H1 (cell line): ENCODE measurements at regions not wholly inside any gene's neighbourhood (a gene's known extent, or its start where the extent isn't known, plus 50 kb on each side); places are given as distances from the start of the nearest gene placed in this dataset.

ENCODE experiments used
- CTCF ChIA-PET: fragments of 300-600 bp; sonication (Branson Sonifier 250); formaldehyde crosslinking; loops from one replicate; lab custom pipeline; 2021; ENCODE audit not compliant: partially characterized antibody; lab: Charles Lee
- POLR2A ChIA-PET: fragments of 300-600 bp; sonication (Branson Sonifier 250); formaldehyde crosslinking; loops from one replicate; lab custom pipeline; 2021; ENCODE audit warnings: inconsistent platforms; ENCODE audit not compliant: partially characterized antibody; lab: Charles Lee
- DNase-seq, 2 experiments: peaks; one replicate each; pipeline versions ENCODE4 v3.0.0 to v3.0.0-alpha.2; 2010 to 2022; ENCODE audit warnings: low spot score in 2 of 2, low read depth in 1 of 2, mixed read lengths in 1 of 2
- FAIRE-seq: peaks from 2 replicates; lab custom pipeline; 2011; peaks lifted over from hg19 to GRCh38; lab: Jason Lieb, UNC
- H2AFZ ChIP-seq: 2 replicates; pipeline ENCODE4 v1.8.1; 2012; ENCODE audit warnings: low read length, inconsistent platforms
- H2AK5ac ChIP-seq: 2 replicates; pipeline ENCODE4 v1.6.1; 2013; ENCODE audit warnings: low read depth, low read length
- H2BK120ac ChIP-seq: replicated peaks from 2 replicates; pipeline ENCODE3; 2013; ENCODE audit warnings: low read depth, low read length, inconsistent platforms
- H2BK12ac ChIP-seq: 2 replicates; pipeline ENCODE4 v1.6.1; 2013; ENCODE audit warnings: low read depth, low read length
- H2BK15ac ChIP-seq: 2 replicates; pipeline ENCODE4 v1.6.1; 2013; ENCODE audit warnings: low read length
- H2BK20ac ChIP-seq: 2 replicates; pipeline ENCODE4 v1.6.1; 2013; ENCODE audit warnings: low read length
- H2BK5ac ChIP-seq: 2 replicates; pipeline ENCODE4 v1.6.1; 2013; ENCODE audit warnings: low read depth, low read length
- H3K14ac ChIP-seq: 2 replicates; pipeline ENCODE4 v1.6.1; 2013; ENCODE audit warnings: inconsistent platforms; ENCODE audit not compliant: insufficient read length
- H3K18ac ChIP-seq: 2 replicates; pipeline ENCODE4 v1.6.1; 2013; ENCODE audit warnings: low read length; ENCODE audit errors: extremely low read depth
- H3K23ac ChIP-seq: 2 replicates; pipeline ENCODE4 v1.6.1; 2013; ENCODE audit warnings: inconsistent platforms; ENCODE audit not compliant: insufficient read length
- H3K23me2 ChIP-seq: 2 replicates; pipeline ENCODE4 v1.6.1; 2013; ENCODE audit warnings: low read depth, low read length
- H3K27ac ChIP-seq: 2 replicates; pipeline ENCODE4 v1.6.1; 2011; ENCODE audit warnings: low read depth, low read length, inconsistent platforms
- H3K27me3 ChIP-seq, 4 experiments: replicated peaks in 1 of 4; 1 replicate in 1 of 4; 2 replicates in 3 of 4; pipeline versions ENCODE4 v1.6.1 to v1.8.1; 2011 to 2013; ENCODE audit warnings: low read length in 3 of 4, mild to moderate bottlenecking in 3 of 4, inconsistent platforms in 2 of 4, mixed read lengths in 2 of 4, moderate library complexity in 1 of 4; ENCODE audit not compliant: control insufficient read depth in 3 of 4, insufficient read depth in 3 of 4; ENCODE audit errors: extremely low read depth in 1 of 4
- H3K36me3 ChIP-seq, 4 experiments: 2 replicates each; pipeline versions ENCODE4 v1.6.1 to v1.8.1; 2011 to 2013; ENCODE audit warnings: mild to moderate bottlenecking in 4 of 4, low read length in 3 of 4, moderate library complexity in 2 of 4, control low read depth in 1 of 4, inconsistent platforms in 1 of 4; ENCODE audit not compliant: insufficient read depth in 4 of 4, control insufficient read depth in 2 of 4
- H3K4ac ChIP-seq: replicated peaks from 2 replicates; pipeline ENCODE3; 2013; ENCODE audit warnings: low read length, low read depth, mixed read lengths, inconsistent platforms; ENCODE audit not compliant: insufficient read length
- H3K4me1 ChIP-seq, 4 experiments: replicated peaks in 1 of 4; 1 replicate in 1 of 4; 2 replicates in 3 of 4; pipeline versions ENCODE4 v1.6.1 to v1.8.1; 2011 to 2013; ENCODE audit warnings: low read length in 3 of 4, inconsistent platforms in 2 of 4, mixed read lengths in 1 of 4; ENCODE audit not compliant: insufficient read depth in 4 of 4, control insufficient read depth in 3 of 4
- H3K4me2 ChIP-seq, 2 experiments: 2 replicates each; pipeline versions ENCODE4 v1.6.1 to v1.8.1; 2011 to 2013; ENCODE audit warnings: low read depth in 2 of 2, low read length in 2 of 2, control low read depth in 1 of 2, inconsistent platforms in 1 of 2, mild to moderate bottlenecking in 1 of 2; ENCODE audit not compliant: insufficient read depth in 1 of 2
- H3K4me3 ChIP-seq, 4 experiments: fragments of 200-600, 300-600 bp in 1 of 4; sonication (generic), shearing (Covaris generic), sonication (Bioruptor Twin) in 1 of 4; 2 replicates each; pipeline versions ENCODE4 v1.5.1 to v1.8.1; 2011 to 2016; ENCODE audit warnings: low read length in 4 of 4, low read depth in 3 of 4, control low read depth in 2 of 4, inconsistent platforms in 2 of 4, mild to moderate bottlenecking in 2 of 4, mixed read lengths in 1 of 4, moderate library complexity in 1 of 4; ENCODE audit not compliant: insufficient read depth in 2 of 4; ENCODE audit errors: extremely low read depth in 1 of 4
- H3K56ac ChIP-seq: replicated peaks from 2 replicates; pipeline ENCODE3; 2013; ENCODE audit warnings: low read depth, mild to moderate bottlenecking, mixed read lengths, low read length, inconsistent platforms; ENCODE audit not compliant: insufficient read length
- H3K79me1 ChIP-seq: 2 replicates; pipeline ENCODE4 v1.6.1; 2013; ENCODE audit warnings: low read depth, low read length, control low read depth
- H3K79me2 ChIP-seq, 2 experiments: 2 replicates each; pipeline versions ENCODE4 v1.6.1 to v1.8.1; 2012 to 2013; ENCODE audit warnings: low read length in 2 of 2, mild to moderate bottlenecking in 2 of 2, inconsistent platforms in 1 of 2; ENCODE audit not compliant: insufficient read depth in 2 of 2, control insufficient read depth in 1 of 2
- H3K9ac ChIP-seq, 4 experiments: replicated peaks in 1 of 4; 1 replicate in 1 of 4; 2 replicates in 3 of 4; pipeline versions ENCODE4 v1.6.1 to v1.8.1; 2011 to 2013; ENCODE audit warnings: low read depth in 3 of 4, low read length in 3 of 4, control low read depth in 2 of 4, mild to moderate bottlenecking in 2 of 4, moderate library complexity in 2 of 4, inconsistent platforms in 1 of 4; ENCODE audit errors: extremely low read depth in 1 of 4
- H3K9me3 ChIP-seq, 2 experiments: 2 replicates each; pipeline versions ENCODE4 v1.6.1 to v1.8.1; 2012 to 2013; ENCODE audit warnings: mild to moderate bottlenecking in 2 of 2, moderate library complexity in 2 of 2, control low read depth in 1 of 2, inconsistent platforms in 1 of 2, low read depth in 1 of 2, low read length in 1 of 2, mixed read lengths in 1 of 2; ENCODE audit not compliant: insufficient read depth in 2 of 2
- H4K20me1 ChIP-seq, 2 experiments: replicated peaks in 1 of 2; 2 replicates each; pipeline versions ENCODE3 to v1.8.1; 2011 to 2013; ENCODE audit warnings: inconsistent platforms in 2 of 2, low read length in 2 of 2, mild to moderate bottlenecking in 1 of 2; ENCODE audit not compliant: insufficient read depth in 2 of 2, control insufficient read depth in 1 of 2
- H4K5ac ChIP-seq: 2 replicates; pipeline ENCODE4 v1.6.1; 2013; ENCODE audit warnings: low read length, low read depth, mixed read lengths, inconsistent platforms; ENCODE audit not compliant: insufficient read length
- H4K8ac ChIP-seq: 2 replicates; pipeline ENCODE4 v1.8.0; 2013; ENCODE audit warnings: mild to moderate bottlenecking, moderate library complexity, low read length, inconsistent platforms; ENCODE audit not compliant: insufficient read depth; ENCODE audit errors: extremely low read depth
- H4K91ac ChIP-seq: replicated peaks from 2 replicates; pipeline ENCODE3; 2013; ENCODE audit warnings: low read length, mixed read lengths, inconsistent platforms; ENCODE audit not compliant: insufficient read length
- BACH1 ChIP-seq: IDR thresholded peaks from 2 replicates; pipeline ENCODE4 v1.6.1; 2012; ENCODE audit warnings: low read length, improper control_type of control experiment
- CHD2 ChIP-seq: IDR thresholded peaks from 2 replicates; pipeline ENCODE4 v1.6.1; 2012; ENCODE audit warnings: low read length, improper control_type of control experiment
- CREB1 ChIP-seq: IDR thresholded peaks from 2 replicates; pipeline ENCODE4 v1.6.1; 2012; ENCODE audit warnings: inconsistent platforms
- HDAC2 ChIP-seq, 2 experiments: fragments of 300-600 bp in 1 of 2; sonication (generic) in 1 of 2; IDR thresholded peaks; 2 replicates each; pipeline ENCODE4 v1.6.1; 2011 to 2012; ENCODE audit warnings: low read depth in 2 of 2, low read length in 2 of 2, mild to moderate bottlenecking in 2 of 2, moderate library complexity in 2 of 2, borderline replicate concordance in 1 of 2, inconsistent platforms in 1 of 2
- TAF1 ChIP-seq: IDR thresholded peaks from 2 replicates; pipeline ENCODE4 v1.6.1; 2011; ENCODE audit warnings: mild to moderate bottlenecking, low read depth, low read length
- WGBS, 2 experiments: shearing (Covaris generic) in 1 of 2; methylation state at CpG; one replicate each; pipeline versions ENCODE4 v1.1.6 to v1.1.7; 2013 to 2015; ENCODE audit warnings: low lambda C conversion rate in 2 of 2, mixed read lengths in 2 of 2, inconsistent platforms in 1 of 2, low coverage in 1 of 2, missing lambda C conversion rate in 1 of 2; ENCODE audit not compliant: insufficient replicate concordance in 2 of 2, insufficient coverage in 1 of 2, insufficient read length in 1 of 2; ENCODE audit errors: extremely low coverage in 1 of 2, missing lambda C conversion rate in 1 of 2; 5-methylcytosine and 5-hydroxymethylcytosine counted together

DNA sequence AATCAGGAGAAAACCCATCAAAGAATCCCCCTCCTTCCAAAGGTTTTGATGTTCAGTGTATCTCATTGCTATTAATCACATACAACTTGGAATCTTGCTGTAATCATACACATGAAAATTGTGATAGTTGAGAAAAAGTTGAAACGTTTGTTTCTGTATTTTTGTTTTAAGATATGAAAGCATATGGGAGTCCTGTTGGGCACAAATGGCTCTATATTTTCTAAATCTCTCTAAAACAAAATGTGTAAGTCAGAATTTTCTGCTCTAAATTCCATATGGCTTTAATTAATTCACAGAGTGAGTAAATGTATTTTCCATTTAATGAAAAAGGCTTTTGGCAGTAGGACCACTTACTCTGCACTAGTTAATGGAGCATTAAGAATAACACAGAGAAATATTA lies 140.2 kb downstream of the MOSPD2 start:
- Histone ChIP-seq H2BK12ac (no peak overlapping the region), H2BK20ac (no peak overlapping the region), H3K9ac (no peak overlapping the region), H3K27me3 (no peaks in the 10 kb centered on the region), H3K4me3 (no peak overlapping the region), H3K4ac (no peak overlapping the region), H3K23ac (no peak overlapping the region), H4K8ac (no peak overlapping the region), H4K20me1 (no peaks in the 10 kb centered on the region), H3K36me3 (no peaks in the 10 kb centered on the region), H3K4me2 (no peak overlapping the region), H4K5ac (no peak overlapping the region), H2AK5ac (no peak overlapping the region), H3K79me2 (no peaks in the 10 kb centered on the region), H3K9me3 (no peaks in the 10 kb centered on the region), H3K14ac (no peak overlapping the region), H3K4me1 (no peaks in the 10 kb centered on the region), H2BK120ac (no peak overlapping the region), H4K91ac (no peak overlapping the region), H3K18ac (no peak overlapping the region), H2BK15ac (no peak overlapping the region), H3K56ac (no peak overlapping the region), H3K23me2 (no peaks in the 10 kb centered on the region), H2AFZ (no peak overlapping the region), H3K27ac (no peak overlapping the region), H2BK5ac (no peak overlapping the region), H3K79me1 (no peaks in the 10 kb centered on the region)
- ChIA-PET POLR2A (no interaction called here), CTCF (interaction anchor here (0.6 kb wide), 1 partner anchor 13 kb away, joined by 3 read pairs; no protein-coding TSS in a partner anchor)
- TF ChIP-seq CREB1, result no peak
- TF ChIP-seq CHD2, result no peak
- no peak for TF ChIP-seq HDAC2 (IDR thresholded peaks at IDR 0.05; ENCODE audit: borderline replicate concordance in 1 of 2, low read depth in 2 of 2, low read length in 2 of 2)
- TF ChIP-seq TAF1, result no peak
- no peak for TF ChIP-seq BACH1
- DNase-seq (no peak), FAIRE-seq (no peak)
- 64% methylated on average over 1 of the region's 1 CpG; no CpG with 5 or more reads in 1 of the 2 experiments for WGBS, 2 experiments
